ENCODE measurements at regions not wholly inside any gene's neighbourhood (a gene's known extent, or its start where the extent isn't known, plus 50 kb on each side); places are given as distances from the start of the nearest gene placed in this dataset.

DNA sequence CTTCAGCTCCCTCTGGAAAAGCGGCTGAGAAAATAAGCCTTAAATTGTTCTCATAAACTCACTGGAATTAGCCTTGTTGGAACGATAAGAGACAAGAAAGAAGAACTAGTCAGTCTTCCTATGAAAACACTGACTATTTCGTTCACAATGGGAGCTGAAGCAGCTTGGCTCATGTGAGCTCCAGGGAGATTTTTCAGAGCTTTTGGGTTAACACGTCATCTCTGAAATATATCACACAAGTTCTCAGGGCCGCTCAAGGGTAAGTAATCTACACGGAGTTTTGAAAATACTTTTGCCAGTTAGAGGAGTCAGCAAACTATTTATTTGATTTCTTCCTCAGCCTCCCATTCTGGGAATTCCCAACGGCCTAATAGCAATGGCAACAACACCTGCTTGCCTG lies 316.2 kb upstream of the MGAT5 start:
- FAIRE-seq = no peak
- Histone ChIP-seq H3K4me1 (ENCODE audit: control insufficient read depth in 2 of 3, insufficient read depth in 2 of 3, low read depth in 1 of 3, low read length in 3 of 3) (no peaks in the 10 kb centered on the region), H3K27me3 (ENCODE audit: control insufficient read depth, insufficient read depth, low read length) (no peaks in the 10 kb centered on the region), H3K4me3 (ENCODE audit: low read length in 3 of 3) (no peak overlapping the region), H3K27ac (ENCODE audit: low read depth in 2 of 2, low read length in 2 of 2) (no peak overlapping the region), H3K9ac (ENCODE audit: low read length in 3 of 3) (no peak overlapping the region), H3K9me3 (ENCODE audit: control insufficient read depth in 2 of 3, insufficient read depth in 1 of 3, low read length in 3 of 3) (no peaks in the 10 kb centered on the region), H3K36me3 (ENCODE audit: control insufficient read depth in 2 of 3, insufficient read depth in 3 of 3, low read length in 3 of 3) (no peaks in the 10 kb centered on the region)
- intact Hi-C loops (cut with DNase I) = no loop called here
- DNase-seq = no peak
- TF ChIP-seq, protein P1, sequence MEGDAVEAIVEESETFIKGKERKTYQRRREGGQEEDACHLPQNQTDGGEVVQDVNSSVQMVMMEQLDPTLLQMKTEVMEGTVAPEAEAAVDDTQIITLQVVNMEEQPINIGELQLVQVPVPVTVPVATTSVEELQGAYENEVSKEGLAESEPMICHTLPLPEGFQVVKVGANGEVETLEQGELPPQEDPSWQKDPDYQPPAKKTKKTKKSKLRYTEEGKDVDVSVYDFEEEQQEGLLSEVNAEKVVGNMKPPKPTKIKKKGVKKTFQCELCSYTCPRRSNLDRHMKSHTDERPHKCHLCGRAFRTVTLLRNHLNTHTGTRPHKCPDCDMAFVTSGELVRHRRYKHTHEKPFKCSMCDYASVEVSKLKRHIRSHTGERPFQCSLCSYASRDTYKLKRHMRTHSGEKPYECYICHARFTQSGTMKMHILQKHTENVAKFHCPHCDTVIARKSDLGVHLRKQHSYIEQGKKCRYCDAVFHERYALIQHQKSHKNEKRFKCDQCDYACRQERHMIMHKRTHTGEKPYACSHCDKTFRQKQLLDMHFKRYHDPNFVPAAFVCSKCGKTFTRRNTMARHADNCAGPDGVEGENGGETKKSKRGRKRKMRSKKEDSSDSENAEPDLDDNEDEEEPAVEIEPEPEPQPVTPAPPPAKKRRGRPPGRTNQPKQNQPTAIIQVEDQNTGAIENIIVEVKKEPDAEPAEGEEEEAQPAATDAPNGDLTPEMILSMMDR (IDR thresholded peaks at IDR 0.05; ENCODE audit: borderline replicate concordance, extremely low read depth, insufficient read depth) = no peak

DNA sequence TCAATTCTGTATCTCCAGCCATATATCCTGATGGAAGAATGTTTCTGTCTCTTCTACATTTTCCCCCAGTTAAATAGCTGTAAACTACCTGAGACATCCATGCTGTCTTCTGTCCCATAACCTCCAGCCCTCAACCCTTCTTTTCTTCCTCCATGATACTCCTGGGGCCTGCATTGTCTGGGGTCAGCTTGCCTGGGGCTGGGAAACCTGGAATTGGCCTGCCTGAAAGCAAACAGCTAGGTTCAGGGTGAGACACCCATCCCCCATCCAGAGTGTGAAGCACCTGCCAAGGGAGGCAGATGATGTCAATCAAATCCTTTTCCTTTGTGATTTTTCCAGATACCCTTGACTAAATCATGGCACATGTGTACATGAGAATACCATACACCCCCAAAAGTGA lies 313.7 kb upstream of the MGAT5 start:
- Histone ChIP-seq H3K4me1 (ENCODE audit: control insufficient read depth in 2 of 3, insufficient read depth in 2 of 3, low read depth in 1 of 3, low read length in 3 of 3) (no peaks in the 10 kb centered on the region), H3K36me3 (ENCODE audit: control insufficient read depth in 2 of 3, insufficient read depth in 3 of 3, low read length in 3 of 3) (no peaks in the 10 kb centered on the region), H3K27me3 (ENCODE audit: control insufficient read depth, insufficient read depth, low read length) (no peaks in the 10 kb centered on the region), H3K4me3 (ENCODE audit: low read length in 3 of 3) (no peak overlapping the region), H3K27ac (ENCODE audit: low read depth in 2 of 2, low read length in 2 of 2) (no peak overlapping the region), H3K9me3 (ENCODE audit: control insufficient read depth in 2 of 3, insufficient read depth in 1 of 3, low read length in 3 of 3) (no peaks in the 10 kb centered on the region), H3K9ac (ENCODE audit: low read length in 3 of 3) (no peak overlapping the region)
- TF ChIP-seq, protein P1 (IDR thresholded peaks at IDR 0.05; ENCODE audit: borderline replicate concordance, extremely low read depth, insufficient read depth) = no peak
- FAIRE-seq (no peak), DNase-seq (no peak)
- intact Hi-C loops (cut with DNase I) = no loop called here

DNA sequence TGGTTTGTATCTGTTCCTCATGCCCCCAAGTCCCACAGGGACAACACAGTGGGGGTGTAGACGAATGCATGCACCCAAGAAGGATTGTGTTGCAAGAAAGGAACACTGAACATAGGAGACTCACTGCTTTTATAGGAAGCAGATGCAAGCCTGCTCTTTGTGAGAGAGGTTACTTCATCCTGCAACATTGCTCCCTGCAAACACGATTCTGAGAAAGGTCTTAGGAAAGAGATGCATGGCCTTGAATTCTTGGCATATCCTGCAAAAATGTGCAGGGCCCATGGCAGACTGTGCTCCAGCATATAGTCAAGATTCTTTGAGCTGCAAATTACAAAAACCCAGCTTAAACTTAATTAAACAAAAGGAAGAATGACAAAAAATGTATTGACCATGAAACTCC lies 312.2 kb upstream of the MGAT5 start:
- intact Hi-C loops (cut with DNase I) = no loop called here
- no peaks in the 10 kb centered on the region for H3K36me3 ChIP-seq (ENCODE audit: control insufficient read depth in 2 of 3, insufficient read depth in 3 of 3, low read length in 3 of 3)
- DNase-seq (no peak), FAIRE-seq (no peak)
- TF ChIP-seq, protein P1 (IDR thresholded peaks at IDR 0.05; ENCODE audit: borderline replicate concordance, extremely low read depth, insufficient read depth) = no peak
- no peaks in the 10 kb centered on the region for H3K9me3 ChIP-seq (ENCODE audit: control insufficient read depth in 2 of 3, insufficient read depth in 1 of 3, low read length in 3 of 3)
- no peaks in the 10 kb centered on the region for H3K4me1 ChIP-seq (ENCODE audit: control insufficient read depth in 2 of 3, insufficient read depth in 2 of 3, low read depth in 1 of 3, low read length in 3 of 3)
- H3K27ac ChIP-seq (ENCODE audit: low read depth in 2 of 2, low read length in 2 of 2) = no peak overlapping the region
- no peak overlapping the region for H3K9ac ChIP-seq (ENCODE audit: low read length in 3 of 3)
- no peak overlapping the region for H3K4me3 ChIP-seq (ENCODE audit: low read length in 3 of 3)
- no peaks in the 10 kb centered on the region for H3K27me3 ChIP-seq (ENCODE audit: control insufficient read depth, insufficient read depth, low read length)

DNA sequence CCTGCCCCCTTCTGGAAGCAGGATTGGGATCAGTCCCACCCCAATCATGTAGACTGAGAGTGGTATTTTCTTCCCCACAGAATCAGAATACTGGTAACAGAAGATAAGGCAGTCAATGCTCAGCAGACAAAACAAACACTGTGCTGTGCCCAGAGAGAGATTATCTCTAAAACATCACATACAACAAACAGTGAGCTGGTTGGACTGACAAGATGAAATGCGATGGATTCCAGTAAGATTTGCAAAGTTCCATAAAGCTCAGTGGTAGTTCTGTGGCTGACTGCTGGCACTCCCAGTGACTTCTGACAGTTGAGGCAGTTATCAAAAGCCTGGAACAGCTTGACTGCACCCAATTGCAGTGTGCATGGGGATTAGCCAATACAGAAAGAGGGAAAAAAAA lies 311.5 kb upstream of the MGAT5 start:
- FAIRE-seq = no peak
- H3K9me3 ChIP-seq (ENCODE audit: control insufficient read depth in 2 of 3, insufficient read depth in 1 of 3, low read length in 3 of 3) = no peaks in the 10 kb centered on the region
- TF ChIP-seq, protein P1 (IDR thresholded peaks at IDR 0.05; ENCODE audit: borderline replicate concordance, extremely low read depth, insufficient read depth) = no peak

More for the DNA sequence above, 311.5 kb upstream of the MGAT5 start:
- H3K27ac ChIP-seq (ENCODE audit: low read depth in 2 of 2, low read length in 2 of 2) = no peak overlapping the region
- H3K27me3 ChIP-seq (ENCODE audit: control insufficient read depth, insufficient read depth, low read length) = no peaks in the 10 kb centered on the region
- intact Hi-C loops (cut with DNase I) = no loop called here
- no peaks in the 10 kb centered on the region for H3K36me3 ChIP-seq (ENCODE audit: control insufficient read depth in 2 of 3, insufficient read depth in 3 of 3, low read length in 3 of 3)
- no peak overlapping the region for H3K9ac ChIP-seq (ENCODE audit: low read length in 3 of 3)
- no peak overlapping the region for H3K4me3 ChIP-seq (ENCODE audit: low read length in 3 of 3)
- H3K4me1 ChIP-seq (ENCODE audit: control insufficient read depth in 2 of 3, insufficient read depth in 2 of 3, low read depth in 1 of 3, low read length in 3 of 3) = no peaks in the 10 kb centered on the region
- DNase-seq = no peak
